ENCODE measurements at regions not wholly inside any gene's neighbourhood (a gene's known extent, or its start where the extent isn't known, plus 50 kb on each side); places are given as distances from the start of the nearest gene placed in this dataset.

GRCh38 chr3:87173071-87173470, 54.0 kb upstream of the CHMP2B start:
- TF ChIP-seq CTCF (conservative IDR thresholded peaks at IDR 0.05; ENCODE audit: low read depth, low read length) = no peak
- no peak for TF ChIP-seq EZH2 (IDR thresholded peaks at IDR 0.05; ENCODE audit: borderline replicate concordance, low read depth, low read length, poor library complexity, severe bottlenecking)
